ENCODE measurements at regions not wholly inside any gene's neighbourhood (a gene's known extent, or its start where the extent isn't known, plus 50 kb on each side); places are given as distances from the start of the nearest gene placed in this dataset.
"Not testable (repeated sequence)": the region's sequence is repeated elsewhere in the genome, so short reads cannot be mapped to it uniquely, and the experiment has no call there.

GRCh38 chr10:28444031-28444430 lies 88.9 kb upstream of the WAC start:
- DNase-seq (ENCODE audit: low read depth in 2 of 2), result no peak

- DNase-seq (ENCODE audit: low read depth in 2 of 2), result no peak
Observed at GRCh38 chr10:28445516-28445915, 87.4 kb upstream of the WAC start.

GRCh38 chr10:28449382-28449781 lies 83.5 kb upstream of the WAC start:
- DNase-seq (ENCODE audit: low read depth in 2 of 2), result no peak

DNA sequence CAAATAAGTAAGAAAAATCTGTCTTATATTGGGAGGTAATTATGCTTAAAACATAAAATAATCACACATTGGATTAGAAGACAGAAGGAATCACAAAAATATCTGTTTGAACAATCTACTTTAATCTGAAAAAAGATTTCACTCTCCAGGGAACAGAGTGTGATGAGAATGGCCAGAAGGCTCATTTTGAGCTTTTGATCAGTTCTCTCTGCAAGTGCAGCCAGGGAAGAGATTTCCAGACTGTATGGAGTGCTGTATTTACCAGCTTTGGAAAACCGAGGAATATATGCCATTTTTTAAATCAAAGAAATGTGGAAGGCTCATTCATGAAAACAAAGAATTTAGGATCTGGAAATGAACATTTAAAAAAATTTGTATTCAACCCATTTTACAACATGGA lies 83.0 kb upstream of the WAC start:
- no peak for DNase-seq (ENCODE audit: low read depth in 2 of 2)

DNA sequence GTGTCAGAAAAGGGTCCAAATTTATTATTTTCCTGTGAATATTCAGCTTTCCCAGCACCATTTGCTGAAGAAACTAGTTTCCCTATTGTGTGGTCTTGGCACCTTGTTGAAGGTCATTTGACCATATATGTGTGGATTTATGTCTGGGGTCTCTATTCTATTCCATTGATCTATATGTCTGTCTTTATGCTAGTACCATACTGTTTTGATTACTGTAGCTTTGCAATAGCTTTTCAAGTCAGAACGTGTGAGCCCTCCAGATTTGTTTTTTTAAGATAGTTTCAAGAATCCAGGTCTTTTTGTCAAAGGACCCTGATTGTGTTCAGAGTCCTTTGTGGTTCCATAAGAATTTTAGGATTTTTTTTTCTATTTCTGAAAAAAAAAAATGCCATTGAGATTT lies 79.0 kb upstream of the WAC start:
- DNase-seq (ENCODE audit: low read depth in 2 of 2), result no peak

DNA sequence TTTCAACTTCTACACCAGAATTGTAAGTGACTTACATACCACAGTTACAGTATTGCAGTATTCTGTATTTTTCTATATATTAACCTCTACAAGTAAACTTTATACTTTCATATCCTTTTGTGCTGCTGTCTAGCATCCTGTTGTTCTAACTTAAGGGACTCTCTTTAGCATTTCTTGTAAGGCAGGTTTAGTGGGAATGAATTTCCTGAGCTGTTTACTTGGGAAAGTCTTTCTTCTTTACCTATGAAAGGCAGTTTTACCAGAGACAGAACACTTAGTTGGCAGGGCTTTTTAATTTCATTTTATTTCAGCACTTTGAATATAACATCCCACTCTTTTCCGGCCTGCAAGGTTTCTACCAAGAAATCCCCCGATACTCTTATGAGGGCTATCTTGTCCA lies 75.8 kb upstream of the WAC start:
- no peak for DNase-seq (ENCODE audit: low read depth in 2 of 2)

GRCh38 chr10:28457873-28458272 lies 75.0 kb upstream of the WAC start:
- DNase-seq (ENCODE audit: low read depth in 2 of 2), result not testable (repeated sequence)

GRCh38 chr10:28459453-28460144 lies 73.3 kb upstream of the WAC start:
- DNase-seq (ENCODE audit: low read depth in 2 of 2), result no peak

DNA sequence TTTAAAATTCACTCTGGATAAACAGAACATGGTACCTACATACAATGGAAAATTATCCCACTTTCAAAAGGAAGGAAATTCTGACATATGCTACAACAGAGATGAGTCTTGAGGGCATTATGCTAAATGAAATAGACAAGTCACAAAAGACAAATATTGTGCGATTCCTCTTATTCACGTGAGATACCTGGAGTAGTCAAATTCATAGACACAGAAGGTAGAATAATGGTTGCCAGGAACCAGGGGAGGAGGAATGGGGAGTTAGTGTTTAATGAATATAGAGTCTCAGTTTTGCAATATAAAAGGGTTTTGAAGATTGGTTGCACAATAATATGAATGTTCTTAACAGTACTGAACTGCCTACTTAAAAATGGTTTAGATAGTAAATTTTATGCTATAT lies 69.8 kb upstream of the WAC start:
- no peak for DNase-seq (ENCODE audit: low read depth in 2 of 2)

DNA sequence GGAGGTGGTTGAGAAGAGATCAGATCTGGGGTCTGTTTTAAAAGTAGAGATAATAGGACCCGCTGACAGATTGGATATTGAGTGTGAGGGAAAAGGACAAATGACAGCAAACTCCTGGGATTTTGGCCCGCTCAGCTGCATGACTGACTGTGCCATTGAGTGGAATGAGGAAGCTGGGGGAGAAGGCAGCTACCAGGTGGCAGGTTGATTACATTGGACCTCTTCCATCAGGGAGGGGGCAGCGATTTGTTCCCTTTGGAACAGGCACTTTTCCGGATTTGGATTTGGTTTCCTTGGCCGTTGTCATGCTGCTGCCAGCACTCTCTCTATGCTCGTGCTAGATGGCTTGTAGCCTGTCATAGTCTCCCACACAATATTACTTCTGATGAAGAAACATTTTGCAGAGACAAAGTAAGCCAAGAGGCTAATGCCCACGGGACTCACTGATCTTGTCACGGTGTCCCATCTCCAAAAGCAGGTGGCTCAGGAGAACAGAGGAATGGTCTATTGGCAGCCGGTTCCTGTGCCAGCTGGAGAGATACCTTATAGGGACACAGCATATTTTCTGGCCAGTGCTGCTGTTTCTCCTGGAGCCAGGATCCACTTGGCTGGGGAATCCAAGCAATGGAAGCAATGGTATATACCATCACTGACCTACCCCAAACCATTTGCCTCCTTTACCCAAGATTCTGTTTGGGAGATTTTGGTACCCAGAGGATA lies 69.1 kb upstream of the WAC start:
- no peak for DNase-seq (ENCODE audit: low read depth in 2 of 2)

DNA sequence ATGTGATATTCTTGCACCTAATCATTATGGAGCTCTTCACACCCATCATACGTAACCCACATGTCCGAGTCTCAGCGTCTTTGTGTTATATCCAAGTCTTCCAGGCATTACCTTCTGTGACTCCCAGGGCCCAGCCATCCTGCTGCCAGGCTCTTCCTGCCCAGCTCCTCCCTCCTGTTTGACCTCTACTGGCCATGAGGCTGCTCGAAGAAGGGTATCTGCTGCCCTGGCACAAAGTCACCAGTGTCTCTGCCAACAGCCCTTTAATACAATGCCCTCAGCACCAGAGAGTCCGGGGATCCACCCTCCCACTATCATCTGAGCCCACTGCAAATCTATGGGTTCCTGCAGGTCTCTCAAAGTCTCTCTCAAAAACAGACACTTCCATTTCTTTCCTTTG lies 65.3 kb upstream of the WAC start:
- DNase-seq (ENCODE audit: low read depth in 2 of 2), result no peak

DNA sequence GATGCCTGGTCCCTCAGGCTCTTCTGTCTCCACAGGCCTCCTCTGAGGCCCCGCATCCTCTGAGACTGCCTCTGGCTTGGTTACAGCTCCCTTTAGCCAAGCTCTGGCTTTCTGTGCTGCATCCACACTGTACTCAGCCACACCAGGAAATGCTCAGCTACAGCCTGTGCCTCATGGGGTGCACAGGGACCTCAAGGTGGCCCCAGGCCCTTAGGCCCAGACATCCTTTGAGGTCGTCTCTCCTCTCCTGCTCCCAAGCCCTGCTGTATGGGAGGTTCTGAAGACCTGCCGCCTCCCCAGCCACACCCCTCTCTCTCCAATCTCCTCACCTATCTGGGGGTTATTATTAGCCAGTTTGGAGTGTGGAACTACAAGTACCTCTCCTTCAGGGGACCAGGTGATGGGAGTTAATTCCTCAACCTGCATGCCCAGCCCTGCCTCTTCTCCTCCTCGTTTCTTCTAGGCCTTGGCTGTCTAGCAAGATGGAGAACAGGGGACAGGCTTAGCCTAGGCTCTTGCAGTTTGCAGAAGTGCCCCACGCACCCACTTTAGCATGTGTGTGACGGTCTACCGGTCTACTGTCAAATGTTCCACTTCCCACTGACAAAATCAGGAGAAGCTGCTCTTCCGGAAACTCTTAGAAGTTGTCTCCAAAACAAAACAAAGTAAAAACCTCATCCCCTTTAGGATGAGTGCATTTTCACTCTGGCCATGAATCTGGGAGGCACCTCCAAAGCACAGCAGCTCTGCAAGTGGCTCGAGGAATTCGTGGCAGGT lies 64.0 kb upstream of the WAC start:
- no peak for DNase-seq (ENCODE audit: low read depth in 2 of 2)

DNA sequence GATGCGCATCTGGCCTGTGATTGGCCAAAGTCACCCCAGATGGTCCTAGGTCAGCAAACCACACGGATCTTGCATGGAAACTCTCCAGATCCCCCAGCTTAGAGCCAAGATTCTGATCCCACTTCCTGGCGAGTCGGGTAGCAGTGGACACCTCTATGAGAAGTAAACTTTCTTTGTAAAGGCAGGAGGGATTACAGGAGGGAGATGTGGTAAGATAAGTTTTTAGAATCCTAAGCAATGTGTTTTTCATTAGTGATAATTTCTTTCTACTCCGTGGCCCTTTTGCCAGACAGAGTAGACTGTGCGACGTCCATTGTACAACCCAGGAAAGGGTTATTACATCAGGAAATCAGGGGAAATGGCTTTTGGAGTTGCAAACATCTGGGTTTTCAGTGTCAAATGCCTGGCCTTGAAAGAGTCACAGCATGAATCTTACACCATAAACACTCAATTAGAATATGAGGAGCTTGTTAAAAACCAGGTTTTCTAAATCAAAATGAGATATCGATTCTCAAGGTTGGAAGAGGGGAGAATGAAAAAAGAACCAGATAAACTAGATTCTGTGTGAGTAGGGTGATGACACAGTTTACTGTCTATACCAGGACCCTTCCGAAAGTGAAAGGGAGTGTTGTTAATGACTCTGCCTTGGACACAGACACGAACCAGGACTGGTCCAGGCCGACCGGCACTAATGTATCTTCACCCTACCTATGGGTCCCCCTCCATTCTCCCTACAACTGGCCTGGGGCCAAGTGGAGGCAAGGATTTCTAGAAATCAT lies 61.9 kb upstream of the WAC start:
- no peak for DNase-seq (ENCODE audit: low read depth in 2 of 2)

GRCh38 chr10:28471652-28472050 lies 61.3 kb upstream of the WAC start:
- no peak for DNase-seq (ENCODE audit: low read depth in 2 of 2)

- no peak for DNase-seq (ENCODE audit: low read depth in 2 of 2)
Observed at GRCh38 chr10:28478646-28479045, 54.3 kb upstream of the WAC start.

GRCh38 chr10:28479425-28479865 lies 53.5 kb upstream of the WAC start:
- DNase-seq (ENCODE audit: low read depth in 2 of 2), result no peak

DNA sequence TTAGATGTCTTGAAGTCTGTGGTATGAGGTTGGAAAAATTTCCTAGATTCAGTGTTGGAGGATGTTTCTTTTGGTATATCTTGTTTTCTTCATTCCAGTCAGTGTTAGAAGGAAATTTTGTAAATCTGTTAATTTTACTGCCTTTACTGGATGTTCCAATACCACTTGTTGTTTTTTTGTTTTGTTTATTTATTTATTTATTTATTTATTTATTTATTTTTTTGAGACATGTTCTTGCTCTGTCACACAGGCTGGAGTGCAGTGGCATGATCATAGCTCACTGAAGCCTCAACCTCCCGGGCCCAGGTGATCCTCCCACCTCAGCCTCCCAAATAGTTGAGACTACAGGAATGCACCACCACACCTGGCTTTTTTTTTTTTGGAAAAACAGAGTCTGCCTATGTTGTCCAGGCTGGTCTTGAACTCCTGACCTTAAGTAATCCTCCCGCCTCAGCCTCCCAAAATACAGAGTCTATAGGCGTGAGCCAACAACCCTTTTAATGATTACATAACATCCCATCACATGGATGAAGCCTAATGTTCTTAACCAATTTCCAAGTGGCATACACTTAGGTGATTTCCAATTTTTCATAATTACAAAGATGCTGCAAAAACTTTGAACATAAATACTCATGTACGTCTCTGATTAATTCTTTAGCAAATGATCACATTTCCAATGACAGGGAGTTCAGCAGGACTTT lies 52.8 kb upstream of the WAC start:
- no peak for DNase-seq (ENCODE audit: low read depth in 2 of 2)

DNA sequence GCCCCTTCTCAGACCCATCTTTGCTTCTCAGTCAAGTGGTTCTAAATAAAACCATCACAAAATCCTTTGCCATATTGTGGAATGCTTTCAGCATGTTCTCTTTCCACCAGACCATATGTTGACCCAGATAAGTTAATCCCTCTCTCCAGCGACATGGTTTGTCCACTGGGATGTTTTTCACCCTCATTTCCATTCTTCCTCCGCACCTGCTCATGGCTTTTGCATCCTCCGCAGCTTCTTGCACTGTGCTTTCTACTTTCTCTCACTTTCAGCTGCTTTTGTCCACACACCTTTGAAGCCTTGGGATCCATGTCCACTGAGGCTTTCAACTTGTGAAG lies 52.3 kb upstream of the WAC start:
- no peak for DNase-seq (ENCODE audit: low read depth in 2 of 2)

GRCh38 chr10:28481346-28481745 lies 51.6 kb upstream of the WAC start:
- not testable (repeated sequence) for DNase-seq (ENCODE audit: low read depth in 2 of 2)

DNA sequence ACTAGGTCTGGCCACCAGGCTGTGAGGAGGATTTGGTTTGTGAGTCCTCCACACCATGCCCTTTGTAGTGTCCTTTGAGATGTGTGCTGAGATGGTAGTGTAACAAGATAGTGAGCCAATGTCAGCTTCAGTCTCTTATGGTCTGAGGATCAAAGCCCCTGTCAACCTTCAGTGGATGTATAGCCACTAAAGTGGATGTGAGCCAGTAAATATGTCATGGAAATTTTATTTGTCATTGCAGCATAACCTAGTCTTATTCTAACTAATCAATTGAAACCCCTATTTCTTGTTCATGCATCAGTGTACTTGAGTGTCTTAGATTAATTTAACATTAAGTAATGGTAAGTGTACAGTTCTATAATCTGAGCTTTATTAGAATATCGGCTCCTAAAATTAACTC lies 51.0 kb upstream of the WAC start:
- no peak for DNase-seq (ENCODE audit: low read depth in 2 of 2)

Data from stimulated activated CD4-positive, alpha-beta T cell treated with anti-CD3 and anti-CD28 coated beads, Interleukin-12 subunit alpha, Interleukin-12 subunit beta, amount 100 ng/mL, for 24 hours (primary cell).